Prostate gland (tissue), 2 donors: ENCODE measurements at regions not wholly inside any gene's neighbourhood (a gene's known extent, or its start where the extent isn't known, plus 50 kb on each side); places are given as distances from the start of the nearest gene placed in this dataset.

Experiments used
- DNase-seq: peaks from one replicate; pipeline ENCODE4 v3.0.0-alpha.2; 2019; ENCODE audit warnings: low spot score
- H3K27ac ChIP-seq, 2 donors: fragments of 200-600 bp; sonication (generic); 2 replicates each; pipeline ENCODE4 v1.5.1; 2017 to 2019
- H3K27me3 ChIP-seq: fragments of 200-600 bp; sonication (generic); replicated peaks from 2 replicates; pipeline ENCODE4 v1.5.1; 2019; ENCODE audit not compliant: insufficient read depth
- H3K36me3 ChIP-seq, 2 donors: fragments of 200-600 bp; sonication (generic); 1 replicate in 1 of 2; 2 replicates in 1 of 2; pipeline versions ENCODE4 v1.5.1 to v1.8.1; 2017 to 2019
- H3K4me1 ChIP-seq: fragments of 200-600 bp; sonication (generic); replicated peaks from 2 replicates; pipeline ENCODE4 v1.5.1; 2019
- H3K4me3 ChIP-seq, 2 donors: fragments of 200-600 bp; sonication (generic); 2 replicates each; pipeline ENCODE4 v1.5.1; 2017 to 2019
- H3K9me3 ChIP-seq: fragments of 200-600 bp; sonication (generic); 2 replicates; pipeline ENCODE4 v1.5.1; 2017
- CTCF ChIP-seq, 4 experiments: fragments of 200-600 bp in 2 of 4; fragments of 450-650 bp in 2 of 4; sonication (generic) in 2 of 4; IDR thresholded peaks; 1 replicate in 3 of 4; 2 replicates in 1 of 4; pipeline ENCODE4 v1.5.1; 2016 to 2019; ENCODE audit warnings: antibody characterized with exemption in 4 of 4, mild to moderate bottlenecking in 2 of 4, moderate library complexity in 2 of 4
- POLR2A ChIP-seq: fragments of 450-650 bp; IDR thresholded peaks from one replicate; pipeline ENCODE4 v1.6.1; 2016; ENCODE audit warnings: antibody characterized with exemption, mild to moderate bottlenecking
- POLR2AphosphoS5 ChIP-seq: sonication (generic); formaldehyde crosslinking; IDR thresholded peaks from one replicate; pipeline ENCODE4 v1.6.1; 2017; ENCODE audit warnings: antibody characterized with exemption
- WGBS: methylation state at CpG from one replicate; pipeline ENCODE4 v1.1.5; 2018; 5-methylcytosine and 5-hydroxymethylcytosine counted together
- intact Hi-C: fragments of 100-400 bp; cut with DNase I; formaldehyde crosslinking; loops from one replicate; pipeline ENCODE4 v1.14.2; 2022

DNA sequence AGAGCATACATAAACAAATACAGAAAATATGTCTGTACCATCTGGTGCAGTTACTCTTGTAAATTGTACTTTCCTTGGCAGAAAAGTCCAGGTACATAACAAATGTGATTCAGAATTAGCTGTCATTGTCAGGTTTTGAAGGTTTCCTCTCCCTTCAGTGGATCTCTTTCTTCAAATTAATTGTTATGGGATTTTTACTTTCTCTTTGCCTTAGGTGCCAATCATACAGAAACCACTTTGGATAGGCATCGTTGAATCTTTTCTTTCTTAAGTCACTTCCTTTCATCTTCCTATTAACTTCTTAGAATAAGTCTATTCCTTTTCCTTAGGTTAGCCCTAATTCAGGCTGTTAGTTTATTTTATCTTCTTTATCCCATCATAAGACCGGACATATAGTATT is 1992.1 kb upstream of the IGFBP7 start:
- Histone ChIP-seq H3K36me3 (no peaks in the 10 kb centered on the region), H3K27ac (no peak overlapping the region), H3K4me3 (no peak overlapping the region), H3K27me3 (no peaks in the 10 kb centered on the region), H3K9me3 (no peaks in the 10 kb centered on the region), H3K4me1 (no peaks in the 10 kb centered on the region)
- no peak for DNase-seq
- intact Hi-C loops = no loop called here
- 89% methylated on average over 2 of the region's 2 CpGs for WGBS
- TF ChIP-seq CTCF (IDR thresholded peaks at IDR 0.05) = no peak
- no peak for TF ChIP-seq POLR2A
- TF ChIP-seq POLR2AphosphoS5 = no peak

- Histone ChIP-seq H3K27ac (no peak overlapping the region), H3K9me3 (no peaks in the 10 kb centered on the region), H3K4me3 (no peak overlapping the region), H3K36me3 (no peaks in the 10 kb centered on the region), H3K4me1 (no peaks in the 10 kb centered on the region), H3K27me3 (no peaks in the 10 kb centered on the region)
- WGBS = 35% methylated on average over 4 of the region's 4 CpGs
- DNase-seq = no peak
- intact Hi-C loops = no loop called here
- TF ChIP-seq POLR2AphosphoS5 = no peak
These were observed 2010.2 kb upstream of the IGFBP7 start for GRCh38 chr4:59120287-59120814.

DNA sequence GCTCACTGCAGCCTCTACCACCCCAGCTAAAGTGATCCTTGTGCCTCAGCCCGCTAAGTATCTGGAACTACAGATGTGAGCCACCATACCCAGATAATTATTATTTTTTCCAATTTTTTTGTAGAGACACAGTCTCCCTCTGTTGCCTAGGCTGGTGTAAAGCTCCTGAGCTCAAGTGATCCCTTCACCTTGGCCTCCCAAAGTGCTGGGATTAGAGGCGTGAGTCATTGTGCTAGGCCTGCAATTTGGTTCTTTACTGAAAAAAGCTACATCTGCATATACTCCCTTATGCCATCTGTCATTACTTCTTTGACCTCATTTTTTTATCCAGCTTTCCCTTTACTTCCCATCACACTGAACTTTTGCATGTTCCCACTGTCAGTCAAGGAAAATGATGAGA is 2012.4 kb upstream of the IGFBP7 start:
- Histone ChIP-seq H3K9me3 (no peaks in the 10 kb centered on the region), H3K27me3 (no peaks in the 10 kb centered on the region), H3K4me3 (no peak overlapping the region), H3K4me1 (no peaks in the 10 kb centered on the region), H3K27ac (no peak overlapping the region), H3K36me3 (no peaks in the 10 kb centered on the region)
- 50% methylated on average over 2 of the region's 2 CpGs for WGBS
- TF ChIP-seq POLR2AphosphoS5 = no peak
- no peak for TF ChIP-seq CTCF (IDR thresholded peaks at IDR 0.05)
- TF ChIP-seq POLR2A = no peak
- no peak for DNase-seq
- intact Hi-C loops = no loop called here

GRCh38 chr4:59126159-59126558 is 2016.0 kb upstream of the IGFBP7 start:
- H3K27ac ChIP-seq = no peak overlapping the region
- no peaks in the 10 kb centered on the region for H3K36me3 ChIP-seq
- no peak overlapping the region for H3K4me3 ChIP-seq
- no peaks in the 10 kb centered on the region for H3K9me3 ChIP-seq
- no peak for TF ChIP-seq CTCF (IDR thresholded peaks at IDR 0.05)
- TF ChIP-seq POLR2A = no peak
- no peak for TF ChIP-seq POLR2AphosphoS5
- WGBS = 89% methylated on average over 4 of the region's 4 CpGs
- intact Hi-C loops = no loop called here
- no peaks in the 10 kb centered on the region for H3K4me1 ChIP-seq
- H3K27me3 ChIP-seq = no peaks in the 10 kb centered on the region
- no peak for DNase-seq

DNA sequence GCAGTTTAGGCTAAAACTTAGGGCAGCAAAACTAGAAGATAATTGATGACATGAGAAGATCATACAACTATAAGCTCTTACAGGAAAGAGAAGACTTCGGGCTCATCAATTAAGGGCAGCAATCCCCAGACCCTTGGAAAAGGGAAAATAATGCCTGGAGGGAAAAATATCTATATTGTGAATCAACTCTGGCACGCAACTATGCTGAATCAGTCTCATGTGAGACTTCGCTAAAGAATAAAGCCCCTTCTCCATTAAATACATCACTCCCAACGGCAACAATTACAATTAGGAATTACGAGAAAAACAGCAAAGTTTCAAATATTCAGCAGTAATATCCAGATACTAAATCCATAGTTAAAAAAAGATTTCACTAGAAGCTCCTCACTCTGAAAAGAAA is 2016.8 kb upstream of the IGFBP7 start:
- intact Hi-C loops = no loop called here
- Histone ChIP-seq H3K27me3 (no peaks in the 10 kb centered on the region), H3K9me3 (no peaks in the 10 kb centered on the region), H3K4me3 (no peak overlapping the region), H3K4me1 (no peaks in the 10 kb centered on the region), H3K27ac (no peak overlapping the region), H3K36me3 (no peaks in the 10 kb centered on the region)
- TF ChIP-seq CTCF (IDR thresholded peaks at IDR 0.05) (no peak), POLR2A (no peak), POLR2AphosphoS5 (no peak)
- WGBS = 83% methylated on average over 5 of the region's 5 CpGs
- DNase-seq = no peak
